Liver (tissue), 8 donors: ENCODE measurements at regions not wholly inside any gene's neighbourhood (a gene's known extent, or its start where the extent isn't known, plus 50 kb on each side); places are given as distances from the start of the nearest gene placed in this dataset.

ENCODE experiments used
- DNase-seq: peaks from one replicate; pipeline ENCODE4 v3.0.0-alpha.2; 2017; ENCODE audit warnings: low spot score
- H3K27ac ChIP-seq, 2 donors: one replicate each; pipeline ENCODE4 v1.7.0; 2013; ENCODE audit warnings: inconsistent platforms in 2 of 2, low read length in 2 of 2, control low read depth in 1 of 2, low read depth in 1 of 2, mild to moderate bottlenecking in 1 of 2
- H3K27me3 ChIP-seq, 4 donors: one replicate each; pipeline versions ENCODE4 v1.6.1 to v1.7.0; 2013; ENCODE audit warnings: low read length in 3 of 4, inconsistent platforms in 1 of 4, mild to moderate bottlenecking in 1 of 4, moderate library complexity in 1 of 4; ENCODE audit not compliant: control insufficient read depth in 4 of 4, insufficient read depth in 4 of 4
- H3K36me3 ChIP-seq, 4 donors: one replicate each; pipeline versions ENCODE4 v1.6.1 to v1.7.0; 2013; ENCODE audit warnings: low read length in 3 of 4, mild to moderate bottlenecking in 3 of 4, low read depth in 1 of 4, moderate library complexity in 1 of 4; ENCODE audit not compliant: control insufficient read depth in 4 of 4, insufficient read depth in 3 of 4
- H3K4me1 ChIP-seq, 4 donors: one replicate each; pipeline versions ENCODE4 v1.6.1 to v1.7.0; 2013; ENCODE audit warnings: low read length in 3 of 4, mild to moderate bottlenecking in 3 of 4, moderate library complexity in 1 of 4; ENCODE audit not compliant: control insufficient read depth in 4 of 4, insufficient read depth in 4 of 4
- H3K4me3 ChIP-seq, 3 donors: one replicate each; pipeline versions ENCODE4 v1.6.1 to v1.7.0; 2013; ENCODE audit warnings: low read length in 3 of 3, control low read depth in 1 of 3, low read depth in 1 of 3, mild to moderate bottlenecking in 1 of 3
- H3K9ac ChIP-seq, 2 donors: one replicate each; pipeline ENCODE4 v1.7.0; 2013; ENCODE audit warnings: low read length in 2 of 2, mild to moderate bottlenecking in 2 of 2, moderate library complexity in 2 of 2, control low read depth in 1 of 2, low read depth in 1 of 2
- H3K9me3 ChIP-seq, 4 donors: one replicate each; pipeline versions ENCODE4 v1.6.1 to v1.7.0; 2013; ENCODE audit warnings: low read length in 3 of 4; ENCODE audit not compliant: control insufficient read depth in 4 of 4
- ATF3 ChIP-seq: IDR thresholded peaks from 2 replicates; pipeline ENCODE4 v1.6.1; 2016; ENCODE audit warnings: antibody characterized with exemption
- CTCF ChIP-seq: fragments of 150-350 bp; IDR thresholded peaks from 2 replicates; pipeline ENCODE4 v1.5.1; 2017; ENCODE audit warnings: improper control_type of control experiment, low read depth, low read length; ENCODE audit not compliant: missing input control
- EGR1 ChIP-seq, 2 donors: IDR thresholded peaks; 2 replicates each; pipeline ENCODE4 v1.6.1; 2016 to 2018; ENCODE audit warnings: antibody characterized with exemption in 2 of 2, low read depth in 2 of 2
- FOXA1 ChIP-seq: IDR thresholded peaks from 2 replicates; pipeline ENCODE4 v1.6.1; 2016; ENCODE audit warnings: antibody characterized with exemption
- FOXA2 ChIP-seq: IDR thresholded peaks from 2 replicates; pipeline ENCODE4 v1.6.1; 2016; ENCODE audit warnings: antibody characterized with exemption
- GABPA ChIP-seq, 2 donors: IDR thresholded peaks in 1 of 2; conservative IDR thresholded peaks in 1 of 2; 2 replicates each; pipeline ENCODE4 v1.6.1; 2016; ENCODE audit warnings: antibody characterized with exemption in 2 of 2, mild to moderate bottlenecking in 1 of 2, moderate library complexity in 1 of 2
- HNF4A ChIP-seq, 2 donors: conservative IDR thresholded peaks; 2 replicates each; pipeline ENCODE4 v1.6.1; 2016; ENCODE audit warnings: antibody characterized with exemption in 2 of 2, mild to moderate bottlenecking in 2 of 2
- HNF4G ChIP-seq: IDR thresholded peaks from 2 replicates; pipeline ENCODE4 v1.6.1; 2016; ENCODE audit warnings: antibody characterized with exemption
- JUND ChIP-seq, 2 donors: IDR thresholded peaks; 2 replicates each; pipeline ENCODE4 v1.6.1; 2016; ENCODE audit warnings: antibody characterized with exemption in 2 of 2
- MAX ChIP-seq: IDR thresholded peaks from 2 replicates; pipeline ENCODE4 v1.6.1; 2016; ENCODE audit warnings: antibody characterized with exemption
- NR2F2 ChIP-seq: IDR thresholded peaks from 2 replicates; pipeline ENCODE4 v1.6.1; 2016; ENCODE audit warnings: antibody characterized with exemption
- REST ChIP-seq: IDR thresholded peaks from 2 replicates; pipeline ENCODE4 v1.6.1; 2016; ENCODE audit warnings: antibody characterized with exemption, mild to moderate bottlenecking
- RXRA ChIP-seq, 2 donors: IDR thresholded peaks; 2 replicates each; pipeline ENCODE4 v1.6.1; 2017 to 2018; ENCODE audit warnings: antibody characterized with exemption in 2 of 2, mild to moderate bottlenecking in 1 of 2
- SP1 ChIP-seq: IDR thresholded peaks from 2 replicates; pipeline ENCODE4 v1.6.1; 2018; ENCODE audit warnings: antibody characterized with exemption, mild to moderate bottlenecking
- TAF1 ChIP-seq: conservative IDR thresholded peaks from 2 replicates; pipeline ENCODE4 v1.6.1; 2016; ENCODE audit warnings: antibody characterized with exemption, mild to moderate bottlenecking
- WGBS: extraction: QIAGEN DNeasy Blood & Tissue Kit; methylation state at CpG from one replicate; pipeline ENCODE4 v1.1.7; 2013; 5-methylcytosine and 5-hydroxymethylcytosine counted together
- donor health status: healthy.
- donor health status: healthy.
- donor health status: healthy.
- donor health status: healthy.
- donor health status: healthy.

GRCh38 chr18:29605365-29605764, 1428.4 kb upstream of the CDH2 start:
- Histone ChIP-seq H3K9me3 (no peaks in the 10 kb centered on the region), H3K9ac (no peak overlapping the region), H3K4me3 (no peak overlapping the region), H3K27ac (no peak overlapping the region), H3K27me3 (no peaks in the 10 kb centered on the region), H3K4me1 (no peaks in the 10 kb centered on the region), H3K36me3 (no peaks in the 10 kb centered on the region)
- WGBS = 63% methylated on average over 1 of the region's 1 CpG
- DNase-seq = no peak
- TF ChIP-seq NR2F2 (no peak), HNF4G (no peak), TAF1 (no peak)

- TF ChIP-seq REST = no peak
- no peak for TF ChIP-seq SP1
- no peak for TF ChIP-seq NR2F2
- no peak for TF ChIP-seq RXRA (IDR thresholded peaks at IDR 0.05)
- no peak for TF ChIP-seq HNF4A (conservative IDR thresholded peaks at IDR 0.05)
- no peak for TF ChIP-seq FOXA2
- no peak for TF ChIP-seq GABPA (IDR thresholded peaks at IDR 0.05 in 1 of 2, conservative IDR thresholded peaks at IDR 0.05 in 1 of 2)
- no peak for TF ChIP-seq HNF4G
- TF ChIP-seq CTCF = no peak
- no peak for TF ChIP-seq FOXA1
- no peak for TF ChIP-seq TAF1
- TF ChIP-seq ATF3 = no peak
- no peak for TF ChIP-seq MAX
- no peak for TF ChIP-seq EGR1 (IDR thresholded peaks at IDR 0.05; ENCODE audit: low read depth in 2 of 2)
- TF ChIP-seq JUND (IDR thresholded peaks at IDR 0.05) = no peak
- H3K9ac ChIP-seq = no peak overlapping the region
- no peaks in the 10 kb centered on the region for H3K36me3 ChIP-seq
- no peak for DNase-seq
- no peaks in the 10 kb centered on the region for H3K4me1 ChIP-seq
- no peak overlapping the region for H3K27ac ChIP-seq
- H3K27me3 ChIP-seq = no peaks in the 10 kb centered on the region
- H3K4me3 ChIP-seq = no peak overlapping the region
- H3K9me3 ChIP-seq = no peaks in the 10 kb centered on the region
- 93% methylated on average over 5 of the region's 5 CpGs for WGBS
Observed at GRCh38 chr18:29596959-29597358, 1420.0 kb upstream of the CDH2 start.
